ENCODE measurements at regions not wholly inside any gene's neighbourhood (a gene's known extent, or its start where the extent isn't known, plus 50 kb on each side); places are given as distances from the start of the nearest gene placed in this dataset.

DNA sequence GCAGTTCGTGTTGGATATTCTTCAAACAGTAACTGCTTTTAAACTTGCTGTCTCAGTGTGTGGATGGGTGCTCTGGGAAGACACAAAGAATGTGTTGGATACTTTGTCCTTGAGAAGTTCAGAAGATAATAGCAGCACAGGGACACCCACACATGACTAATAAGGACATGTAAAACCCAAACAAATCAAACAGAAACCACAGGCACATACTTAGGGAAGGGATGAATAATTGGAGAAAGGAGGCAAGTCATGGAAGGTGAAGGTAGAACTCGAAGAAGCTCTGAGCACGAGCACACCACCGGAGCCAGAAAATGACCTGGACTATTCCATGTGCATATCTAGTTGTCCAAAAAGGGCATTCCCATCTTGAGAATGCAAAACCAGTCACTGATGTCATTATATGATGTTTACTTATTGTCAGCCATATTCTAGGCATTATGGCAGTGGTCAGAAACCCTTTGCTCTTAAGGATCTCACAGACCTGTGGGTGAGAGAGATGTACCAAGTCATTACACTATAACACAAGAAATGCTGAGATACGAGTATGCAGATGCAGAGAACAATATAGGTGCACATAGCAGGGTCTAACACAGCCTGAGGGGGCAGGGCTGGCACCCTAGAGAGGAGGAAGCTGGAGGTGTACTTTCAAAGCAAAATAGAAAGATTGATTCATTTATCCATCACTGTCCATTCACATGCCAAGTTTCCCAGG is 152.9 kb downstream of the PIK3R1 start:
- TF ChIP-seq POLR2A (IDR thresholded peaks at IDR 0.05; ENCODE audit: low read depth, low read length) (no peak), TAF1 (IDR thresholded peaks at IDR 0.05; ENCODE audit: borderline replicate concordance, low read depth, low read length) (no peak)

Data from GM12892 (cell line).